ENCODE measurements at regions not wholly inside any gene's neighbourhood (a gene's known extent, or its start where the extent isn't known, plus 50 kb on each side); places are given as distances from the start of the nearest gene placed in this dataset.

- TF ChIP-seq ZNF274 (IDR thresholded peaks at IDR 0.05; ENCODE audit: low read depth, low read length), result no peak
- H3K4me3 ChIP-seq (ENCODE audit: low read length), result no peak overlapping the region
These were observed 233.9 kb upstream of the ZBTB20 start for GRCh38 chr3:115380883-115381572.

- TF ChIP-seq ZNF274 (IDR thresholded peaks at IDR 0.05; ENCODE audit: low read depth, low read length), result no peak
- H3K4me3 ChIP-seq (ENCODE audit: low read length), result no peak overlapping the region
These were observed 234.5 kb upstream of the ZBTB20 start for GRCh38 chr3:115381573-115381912.

GRCh38 chr3:115381931-115382330 lies 234.8 kb upstream of the ZBTB20 start:
- no peak overlapping the region for H3K4me3 ChIP-seq (ENCODE audit: low read length)
- no peak for TF ChIP-seq ZNF274 (IDR thresholded peaks at IDR 0.05; ENCODE audit: low read depth, low read length)

GRCh38 chr3:115384381-115384780 lies 237.3 kb upstream of the ZBTB20 start:
- TF ChIP-seq ZNF274 (IDR thresholded peaks at IDR 0.05; ENCODE audit: low read depth, low read length), result no peak
- H3K4me3 ChIP-seq (ENCODE audit: low read length), result no peak overlapping the region

- no peak for TF ChIP-seq ZNF274 (IDR thresholded peaks at IDR 0.05; ENCODE audit: low read depth, low read length)
- H3K4me3 ChIP-seq (ENCODE audit: low read length), result no peak overlapping the region
These were observed 237.3 kb upstream of the GAP43 start for GRCh38 chr3:115385774-115386730.

- H3K4me3 ChIP-seq (ENCODE audit: low read length), result no peak overlapping the region
- no peak for TF ChIP-seq ZNF274 (IDR thresholded peaks at IDR 0.05; ENCODE audit: low read depth, low read length)
These were observed 235.1 kb upstream of the GAP43 start for GRCh38 chr3:115388166-115388565.

GRCh38 chr3:115388811-115389210 lies 234.5 kb upstream of the GAP43 start:
- H3K4me3 ChIP-seq (ENCODE audit: low read length), result no peak overlapping the region
- no peak for TF ChIP-seq ZNF274 (IDR thresholded peaks at IDR 0.05; ENCODE audit: low read depth, low read length)

GRCh38 chr3:115396801-115397200 lies 226.5 kb upstream of the GAP43 start:
- H3K4me3 ChIP-seq (ENCODE audit: low read length), result no peak overlapping the region
- no peak for TF ChIP-seq ZNF274 (IDR thresholded peaks at IDR 0.05; ENCODE audit: low read depth, low read length)

GRCh38 chr3:115397433-115397832 lies 225.9 kb upstream of the GAP43 start:
- no peak for TF ChIP-seq ZNF274 (IDR thresholded peaks at IDR 0.05; ENCODE audit: low read depth, low read length)
- H3K4me3 ChIP-seq (ENCODE audit: low read length), result no peak overlapping the region

- no peak for TF ChIP-seq ZNF274 (IDR thresholded peaks at IDR 0.05; ENCODE audit: low read depth, low read length)
- no peak overlapping the region for H3K4me3 ChIP-seq (ENCODE audit: low read length)
These were observed 224.8 kb upstream of the GAP43 start for GRCh38 chr3:115398506-115398905.

- TF ChIP-seq ZNF274 (IDR thresholded peaks at IDR 0.05; ENCODE audit: low read depth, low read length), result no peak
- H3K4me3 ChIP-seq (ENCODE audit: low read length), result no peak overlapping the region
These were observed 223.6 kb upstream of the GAP43 start for GRCh38 chr3:115399750-115400149.

- no peak overlapping the region for H3K4me3 ChIP-seq (ENCODE audit: low read length)
- TF ChIP-seq ZNF274 (IDR thresholded peaks at IDR 0.05; ENCODE audit: low read depth, low read length), result no peak
These were observed 222.0 kb upstream of the GAP43 start for GRCh38 chr3:115401298-115401697.

- H3K4me3 ChIP-seq (ENCODE audit: low read length), result no peak overlapping the region
- TF ChIP-seq ZNF274 (IDR thresholded peaks at IDR 0.05; ENCODE audit: low read depth, low read length), result no peak
These were observed 221.3 kb upstream of the GAP43 start for GRCh38 chr3:115401851-115402501.

GRCh38 chr3:115402651-115403050 lies 220.7 kb upstream of the GAP43 start:
- H3K4me3 ChIP-seq (ENCODE audit: low read length), result no peak overlapping the region
- no peak for TF ChIP-seq ZNF274 (IDR thresholded peaks at IDR 0.05; ENCODE audit: low read depth, low read length)

- TF ChIP-seq ZNF274 (IDR thresholded peaks at IDR 0.05; ENCODE audit: low read depth, low read length), result no peak
- H3K4me3 ChIP-seq (ENCODE audit: low read length), result no peak overlapping the region
These were observed 219.5 kb upstream of the GAP43 start for GRCh38 chr3:115403786-115404185.

All from GM08714 (cell line).